NCI-H1436 treated with DMSO at 0.1 percent for 48 hours (cell line): ENCODE measurements at regions not wholly inside any gene's neighbourhood (a gene's known extent, or its start where the extent isn't known, plus 50 kb on each side); places are given as distances from the start of the nearest gene placed in this dataset.

Experiments
- DNase-seq: peaks from one replicate; lab custom pipeline; 2025; lab: John Stamatoyannopoulos, UW

- no peak for DNase-seq
These were observed 56.7 kb upstream of the ZNF804A start for GRCh38 chr2:184541591-184541990.

- no peak for DNase-seq
These were observed 54.5 kb upstream of the ZNF804A start for GRCh38 chr2:184543832-184544231.
